HCT116 (cell line): ENCODE measurements at regions not wholly inside any gene's neighbourhood (a gene's known extent, or its start where the extent isn't known, plus 50 kb on each side); places are given as distances from the start of the nearest gene placed in this dataset.

ENCODE experiments used
- ATAC-seq: fragments of 200-7000 bp; cut with Tn5 transposase; 2 replicates; pipeline ENCODE4 v1.9.1; 2020; ENCODE audit warnings: mild to moderate bottlenecking, moderate library complexity
- BruUV-seq: library from RNA; stranded (reverse); fragments of 400-500 nt; replicated peaks from 2 replicates; lab custom pipeline; 2021; lab: Mats Ljungman, UMichigan
- CTCF ChIA-PET: fragments of 300-600 bp; sonication (Branson Sonifier 250); formaldehyde crosslinking; loops from one replicate; lab custom pipeline; 2021; ENCODE audit warnings: antibody characterized with exemption; lab: Charles Lee
- POLR2A ChIA-PET: fragments of 300-600, 350-600 bp; sonication (Branson Sonifier 250); formaldehyde crosslinking; loops from one replicate; lab custom pipeline; 2021; ENCODE audit warnings: antibody characterized with exemption; lab: Charles Lee
- RAD21 ChIA-PET, 2 experiments: fragments of 300-600 bp; sonication (Branson Sonifier 250); formaldehyde crosslinking; loops; one replicate each; lab custom pipeline; 2023; ENCODE audit warnings: low total read pairs in 2 of 2; ENCODE audit not compliant: uncharacterized antibody in 2 of 2, unreplicated experiment in 2 of 2, low non-redundant PET in 1 of 2; lab: Charles Lee
- DNase-seq: peaks from one replicate; pipeline ENCODE4 v3.0.0-alpha.2; 2010; ENCODE audit warnings: low read depth, low spot score
- H2AFZ ChIP-seq: fragments of 200-600 bp; shearing (Covaris generic), sonication (generic); 2 replicates; pipeline ENCODE4 v1.6.1; 2017; ENCODE audit warnings: low read depth, mixed run types, mixed read lengths, antibody characterized with exemption, low read length; ENCODE audit not compliant: poor library complexity, severe bottlenecking
- H3K27ac ChIP-seq: 2 replicates; pipeline ENCODE4 v1.5.1; 2012; ENCODE audit warnings: low read depth, low read length
- H3K27me3 ChIP-seq: fragments of 200-600 bp; sonication (generic); 2 replicates; pipeline ENCODE4 v1.6.1; 2016; ENCODE audit warnings: mixed run types, low read length, mixed read lengths; ENCODE audit not compliant: insufficient read depth
- H3K36me3 ChIP-seq, 2 experiments: fragments of 200-500 bp in 1 of 2; fragments of 200-600 bp in 1 of 2; sonication (Bioruptor generic) in 1 of 2; sonication (generic) in 1 of 2; 2 replicates each; pipeline versions ENCODE4 v1.5.1 to v1.6.1; 2014 to 2016; ENCODE audit warnings: low read length in 2 of 2, inconsistent platforms in 1 of 2, mixed read lengths in 1 of 2, mixed run types in 1 of 2; ENCODE audit not compliant: insufficient read depth in 2 of 2, control insufficient read depth in 1 of 2
- H3K4me1 ChIP-seq, 2 experiments: fragments of 200-600 bp in 1 of 2; sonication (generic) in 1 of 2; 2 replicates each; pipeline versions ENCODE4 v1.5.1 to v1.6.1; 2012 to 2017; ENCODE audit warnings: low read length in 2 of 2, inconsistent platforms in 1 of 2, mild to moderate bottlenecking in 1 of 2, mixed read lengths in 1 of 2, mixed run types in 1 of 2, moderate library complexity in 1 of 2; ENCODE audit not compliant: insufficient read depth in 2 of 2, control insufficient read depth in 1 of 2
- H3K4me2 ChIP-seq: fragments of 200-600 bp; sonication (generic); 2 replicates; pipeline ENCODE4 v1.6.1; 2017; ENCODE audit warnings: mixed run types, low read length, mixed read lengths
- H3K4me3 ChIP-seq, 2 experiments: fragments of 200-600 bp in 1 of 2; sonication (generic) in 1 of 2; replicated peaks in 1 of 2; 2 replicates each; pipeline ENCODE4 v1.5.1; 2011 to 2016; ENCODE audit warnings: low read length in 2 of 2, control low read depth in 1 of 2, low read depth in 1 of 2, mild to moderate bottlenecking in 1 of 2, mixed read lengths in 1 of 2, mixed run types in 1 of 2
- H3K79me2 ChIP-seq: fragments of 200-600 bp; sonication (generic); 2 replicates; pipeline ENCODE4 v1.6.1; 2017; ENCODE audit warnings: mild to moderate bottlenecking, mixed run types, low read length, moderate library complexity, mixed read lengths; ENCODE audit not compliant: insufficient read depth
- H3K9ac ChIP-seq: fragments of 200-600 bp; sonication (generic); 2 replicates; pipeline ENCODE4 v1.6.1; 2016; ENCODE audit warnings: low read length, mixed read lengths
- H3K9me2 ChIP-seq: fragments of 200-600 bp; sonication (generic), shearing (Covaris generic); 2 replicates; pipeline ENCODE4 v1.6.1; 2017; ENCODE audit warnings: mixed run types, mild to moderate bottlenecking, moderate library complexity; ENCODE audit not compliant: insufficient read depth
- H3K9me3 ChIP-seq, 2 experiments: fragments of 200-500 bp in 1 of 2; fragments of 200-600 bp in 1 of 2; sonication (Bioruptor generic) in 1 of 2; sonication (generic) in 1 of 2; 2 replicates each; pipeline ENCODE4 v1.6.1; 2014 to 2017; ENCODE audit warnings: low read length in 2 of 2, mixed read lengths in 2 of 2, inconsistent platforms in 1 of 2, low read depth in 1 of 2, mild to moderate bottlenecking in 1 of 2, mixed run types in 1 of 2, moderate library complexity in 1 of 2; ENCODE audit not compliant: control insufficient read depth in 1 of 2, insufficient read depth in 1 of 2
- H4K20me1 ChIP-seq: fragments of 200-600 bp; sonication (generic), shearing (Covaris generic); 2 replicates; pipeline ENCODE4 v1.6.1; 2017; ENCODE audit warnings: mixed run types, mild to moderate bottlenecking, moderate library complexity; ENCODE audit not compliant: insufficient read depth
- ATF3 ChIP-seq: IDR thresholded peaks from 2 replicates; pipeline ENCODE4 v1.6.1; 2012
- EZH2 ChIP-seq: fragments of 200-600 bp; sonication (generic); IDR thresholded peaks from 2 replicates; pipeline ENCODE4 v1.6.1; 2017; ENCODE audit warnings: antibody characterized with exemption, mixed run types
- EZH2phosphoT487 ChIP-seq: fragments of 200-600 bp; IDR thresholded peaks from 2 replicates; pipeline ENCODE4 v1.6.1; 2018; ENCODE audit warnings: antibody characterized with exemption, borderline replicate concordance
- JUND ChIP-seq: IDR thresholded peaks from 2 replicates; pipeline ENCODE4 v1.6.1; 2012
- POLR2AphosphoS5 ChIP-seq: IDR thresholded peaks from 2 replicates; pipeline ENCODE4 v1.6.1; 2011; ENCODE audit warnings: mild to moderate bottlenecking, low read depth, low read length, moderate library complexity
- RAD21 ChIP-seq: IDR thresholded peaks from 2 replicates; pipeline ENCODE4 v1.6.1; 2012; ENCODE audit warnings: low read depth, mild to moderate bottlenecking
- REST ChIP-seq: IDR thresholded peaks from 2 replicates; pipeline ENCODE4 v1.6.1; 2012; ENCODE audit warnings: low read depth
- SIN3A ChIP-seq: IDR thresholded peaks from 2 replicates; pipeline ENCODE4 v1.6.1; 2012; ENCODE audit warnings: low read depth
- SRF ChIP-seq: IDR thresholded peaks from 2 replicates; pipeline ENCODE4 v1.6.1; 2012; ENCODE audit warnings: low read depth
- YY1 ChIP-seq: IDR thresholded peaks from 2 replicates; pipeline ENCODE4 v1.6.1; 2011; ENCODE audit warnings: low read length, low read depth, moderate library complexity, mild to moderate bottlenecking; ENCODE audit not compliant: insufficient replicate concordance; ENCODE audit errors: extremely low read depth
- ZFX ChIP-seq: fragments of 450-650 bp; IDR thresholded peaks from 2 replicates; pipeline ENCODE4 v1.6.1; 2017
- intact Hi-C: fragments of 100-400 bp; cut with micrococcal nuclease; formaldehyde crosslinking; loops from 2 replicates; pipeline ENCODE4 v1.10.0; 2022

GRCh38 chr15:35312344-35312743, 227.2 kb upstream of the NANOGP8 start:
- ChIA-PET CTCF (interaction anchor here (0.7 kb wide), 1 partner anchor 115 kb away, joined by 3 read pairs; no protein-coding TSS in a partner anchor), POLR2A (no interaction called here), RAD21 (no interaction called here)

GRCh38 chr15:35311615-35312014, 226.5 kb upstream of the NANOGP8 start:
- intact Hi-C loops = no loop called here
- ChIA-PET POLR2A (no interaction called here), CTCF (interaction anchor here (0.7 kb wide), 1 partner anchor 116 kb away, joined by 3 read pairs; no protein-coding TSS in a partner anchor), RAD21 (no interaction called here)
- H3K4me3 ChIP-seq = no peak overlapping the region
- no peaks in the 10 kb centered on the region for H3K9me3 ChIP-seq
- H3K79me2 ChIP-seq = no peaks in the 10 kb centered on the region
- peaks cover 2 to 5% of the 10 kb centered on the region in 2 experiments for H3K4me1 ChIP-seq
- no TSS peak for BruUV-seq
- ATAC-seq = no peak
- H4K20me1 ChIP-seq = no peaks in the 10 kb centered on the region
- no peak overlapping the region for H3K9ac ChIP-seq
- no peaks in the 10 kb centered on the region for H3K36me3 ChIP-seq
- no peak overlapping the region for H2AFZ ChIP-seq
- H3K27me3 ChIP-seq = no peaks in the 10 kb centered on the region
- no peak overlapping the region for H3K4me2 ChIP-seq
- no peak for TF ChIP-seq POLR2AphosphoS5
- TF ChIP-seq YY1 = no peak
- TF ChIP-seq EZH2phosphoT487 = no peak
- TF ChIP-seq RAD21 = no peak
- TF ChIP-seq SIN3A = no peak
- no peak for TF ChIP-seq REST
- no peak for TF ChIP-seq EZH2
- TF ChIP-seq JUND = no peak
- TF ChIP-seq SRF = no peak
- no peak for TF ChIP-seq ATF3
- no peak for DNase-seq
- H3K9me2 ChIP-seq = no peaks in the 10 kb centered on the region
- no peak overlapping the region for H3K27ac ChIP-seq

More at GRCh38 chr15:35312344-35312743, 227.2 kb upstream of the NANOGP8 start:
- intact Hi-C loops = no loop called here
- H3K9ac ChIP-seq = no peak overlapping the region
- no TSS peak for BruUV-seq
- no peak for TF ChIP-seq ATF3
- TF ChIP-seq ZFX = no peak
- no peak for TF ChIP-seq EZH2
- DNase-seq (no peak), ATAC-seq (no peak)
- H3K4me1 ChIP-seq = no peaks in the 10 kb centered on the region
- H3K4me3 ChIP-seq = no peak overlapping the region
- no peaks in the 10 kb centered on the region for H4K20me1 ChIP-seq
- no peaks in the 10 kb centered on the region for H3K9me2 ChIP-seq
- H3K79me2 ChIP-seq = no peaks in the 10 kb centered on the region
- no peak overlapping the region for H3K27ac ChIP-seq
- no peaks in the 10 kb centered on the region for H3K9me3 ChIP-seq
- no peak overlapping the region for H3K4me2 ChIP-seq
- H3K36me3 ChIP-seq = no peaks in the 10 kb centered on the region
- H2AFZ ChIP-seq = no peak overlapping the region
- no peaks in the 10 kb centered on the region for H3K27me3 ChIP-seq
